Neuronal stem cell (in vitro differentiated cells): ENCODE measurements at regions not wholly inside any gene's neighbourhood (a gene's known extent, or its start where the extent isn't known, plus 50 kb on each side); places are given as distances from the start of the nearest gene placed in this dataset.

Experiments
- DNase-seq: peaks from one replicate; pipeline ENCODE4 v3.0.0-alpha.2; 2013; ENCODE audit warnings: low spot score
- H2AFZ ChIP-seq: one replicate; pipeline ENCODE4 v1.6.1; 2013; ENCODE audit warnings: mild to moderate bottlenecking, low read length, inconsistent platforms
- H2AK5ac ChIP-seq: 2 replicates; pipeline ENCODE4 v1.6.1; 2013; ENCODE audit warnings: low read depth, mild to moderate bottlenecking, inconsistent platforms, low read length, moderate library complexity, mixed read lengths
- H2BK120ac ChIP-seq: 2 replicates; pipeline ENCODE4 v1.6.1; 2013; ENCODE audit warnings: low read depth, mild to moderate bottlenecking, inconsistent platforms, low read length, moderate library complexity, mixed read lengths
- H2BK12ac ChIP-seq: one replicate; pipeline ENCODE4 v1.6.1; 2013; ENCODE audit warnings: low read length, inconsistent platforms
- H2BK15ac ChIP-seq: 2 replicates; pipeline ENCODE4 v1.6.1; 2013; ENCODE audit warnings: mild to moderate bottlenecking, low read length, inconsistent platforms, mixed read lengths
- H2BK5ac ChIP-seq: one replicate; pipeline ENCODE4 v1.6.1; 2013; ENCODE audit warnings: inconsistent platforms, mild to moderate bottlenecking, low read length, moderate library complexity
- H3K14ac ChIP-seq: one replicate; pipeline ENCODE4 v1.6.1; 2013; ENCODE audit warnings: low read length, inconsistent platforms
- H3K18ac ChIP-seq: 2 replicates; pipeline ENCODE4 v1.6.1; 2013; ENCODE audit warnings: low read length, inconsistent platforms
- H3K23ac ChIP-seq: 2 replicates; pipeline ENCODE4 v1.6.1; 2013; ENCODE audit warnings: low read depth, mild to moderate bottlenecking, mixed read lengths, low read length, inconsistent platforms; ENCODE audit not compliant: poor library complexity
- H3K27ac ChIP-seq: replicated peaks from 3 replicates; pipeline ENCODE4 v1.5.1; 2013; ENCODE audit warnings: low read length, inconsistent platforms
- H3K27me3 ChIP-seq, 3 experiments: 2 replicates each; pipeline ENCODE4 v1.6.1; 2013; ENCODE audit warnings: low read length in 3 of 3, mild to moderate bottlenecking in 2 of 3, inconsistent platforms in 1 of 3, low read depth in 1 of 3, mixed read lengths in 1 of 3, moderate library complexity in 1 of 3; ENCODE audit not compliant: control insufficient read depth in 3 of 3, insufficient read depth in 3 of 3
- H3K36me3 ChIP-seq, 2 donors: replicated peaks in 1 of 2; 2 replicates each; pipeline ENCODE4 v1.6.1; 2013; ENCODE audit warnings: low read length in 2 of 2; ENCODE audit not compliant: control insufficient read depth in 2 of 2, insufficient read depth in 2 of 2
- H3K4ac ChIP-seq: 2 replicates; pipeline ENCODE4 v1.6.1; 2013; ENCODE audit warnings: inconsistent platforms, mild to moderate bottlenecking, low read length, moderate library complexity
- H3K4me1 ChIP-seq, 2 donors: 1 replicate in 1 of 2; 2 replicates in 1 of 2; pipeline ENCODE4 v1.6.1; 2013; ENCODE audit warnings: low read length in 2 of 2, low read depth in 1 of 2; ENCODE audit not compliant: control insufficient read depth in 2 of 2, insufficient read depth in 1 of 2
- H3K4me2 ChIP-seq: one replicate; pipeline ENCODE4 v1.6.1; 2013; ENCODE audit warnings: mild to moderate bottlenecking, low read length, inconsistent platforms; ENCODE audit not compliant: insufficient read depth, poor library complexity, severe bottlenecking
- H3K4me3 ChIP-seq, 2 donors: 2 replicates each; pipeline ENCODE4 v1.5.1; 2013; ENCODE audit warnings: low read length in 2 of 2, mild to moderate bottlenecking in 2 of 2, inconsistent platforms in 1 of 2, moderate library complexity in 1 of 2
- H3K79me1 ChIP-seq: one replicate; pipeline ENCODE4 v1.6.1; 2013; ENCODE audit warnings: low read depth, mild to moderate bottlenecking, inconsistent platforms, low read length, moderate library complexity
- H3K9ac ChIP-seq: one replicate; pipeline ENCODE4 v1.6.1; 2013; ENCODE audit warnings: mild to moderate bottlenecking, low read depth, low read length, inconsistent platforms; ENCODE audit not compliant: poor library complexity
- H3K9me3 ChIP-seq, 2 donors: replicated peaks in 1 of 2; 2 replicates each; pipeline versions ENCODE3 to v1.6.1; 2013; ENCODE audit warnings: low read length in 2 of 2, mild to moderate bottlenecking in 2 of 2, inconsistent platforms in 1 of 2, low read depth in 1 of 2, mixed read lengths in 1 of 2, moderate library complexity in 1 of 2; ENCODE audit not compliant: control insufficient read depth in 2 of 2, insufficient read depth in 1 of 2
- H4K8ac ChIP-seq: one replicate; pipeline ENCODE4 v1.6.1; 2013; ENCODE audit warnings: low read depth, mild to moderate bottlenecking, inconsistent platforms, low read length, moderate library complexity
- H4K91ac ChIP-seq: one replicate; pipeline ENCODE4 v1.6.1; 2013; ENCODE audit warnings: low read length, low read depth, mild to moderate bottlenecking, inconsistent platforms; ENCODE audit not compliant: poor library complexity
- WGBS, 2 donors: extraction: QIAGEN DNeasy Blood & Tissue Kit; methylation state at CpG; one replicate each; pipeline ENCODE4 v1.1.7; 2013; ENCODE audit warnings: missing lambda C conversion rate in 2 of 2, mixed read lengths in 1 of 2; ENCODE audit not compliant: insufficient read length in 2 of 2, insufficient replicate concordance in 1 of 2; ENCODE audit errors: extremely low coverage in 2 of 2; 5-methylcytosine and 5-hydroxymethylcytosine counted together

GRCh38 chr15:69553686-69554085 is 101.1 kb downstream of the RPLP1 start:
- Histone ChIP-seq H2BK120ac (no peak overlapping the region), H2AFZ (no peak overlapping the region), H4K8ac (no peak overlapping the region), H3K4me2 (no peak overlapping the region), H3K79me1 (no peaks in the 10 kb centered on the region), H2BK12ac (no peak overlapping the region), H3K23ac (no peak overlapping the region), H3K14ac (no peak overlapping the region), H3K9me3 (peaks cover 0 to 4% of the 10 kb centered on the region in 2 donors), H3K27me3 (peaks cover 0 to 7% (median 0%) of the 10 kb centered on the region in 3 experiments), H3K9ac (no peak overlapping the region), H2AK5ac (no peak overlapping the region), H2BK15ac (no peak overlapping the region), H3K4me3 (no peak overlapping the region), H2BK5ac (no peak overlapping the region), H3K4ac (no peak overlapping the region), H3K4me1 (peaks cover 0 to 6% of the 10 kb centered on the region in 2 donors), H3K36me3 (no peaks in the 10 kb centered on the region), H3K27ac (no peak overlapping the region), H4K91ac (no peak overlapping the region), H3K18ac (no peak overlapping the region)
- DNase-seq, result no peak
- WGBS, 2 donors, result no CpG with 5 or more reads among the region's 4 CpGs

GRCh38 chr15:69554279-69554961 is 101.8 kb downstream of the RPLP1 start:
- Histone ChIP-seq H3K23ac (no peak overlapping the region), H3K4me1 (peaks cover 0 to 6% of the 10 kb centered on the region in 2 donors), H3K4me2 (no peak overlapping the region), H2AFZ (no peak overlapping the region), H3K14ac (no peak overlapping the region), H2BK5ac (no peak overlapping the region), H4K8ac (no peak overlapping the region), H3K4me3 (no peak overlapping the region), H2BK12ac (no peak overlapping the region), H4K91ac (no peak overlapping the region), H2AK5ac (no peak overlapping the region), H3K79me1 (no peaks in the 10 kb centered on the region), H3K27me3 (peaks cover 0 to 7% (median 0%) of the 10 kb centered on the region in 3 experiments), H2BK15ac (no peak overlapping the region), H3K4ac (no peak overlapping the region), H3K36me3 (no peaks in the 10 kb centered on the region), H2BK120ac (no peak overlapping the region), H3K9ac (no peak overlapping the region), H3K9me3 (peaks cover 0 to 4% of the 10 kb centered on the region in 2 donors), H3K27ac (no peak overlapping the region), H3K18ac (no peak overlapping the region)
- WGBS, 2 donors, result no CpG with 5 or more reads among the region's 7 CpGs
- DNase-seq, result no peak

- peaks cover 0 to 4% of the 10 kb centered on the region in 2 donors for H3K9me3 ChIP-seq
- H3K36me3 ChIP-seq, result no peaks in the 10 kb centered on the region
- no CpG with 5 or more reads among the region's 8 CpGs for WGBS, 2 donors
These were observed 102.5 kb downstream of the RPLP1 start for GRCh38 chr15:69555080-69555479.

GRCh38 chr15:69556344-69556743 is 103.7 kb downstream of the RPLP1 start:
- WGBS, 2 donors, result no CpG with 5 or more reads among the region's 1 CpG
- no peak overlapping the region for H3K9ac ChIP-seq

More at GRCh38 chr15:69555080-69555479, 102.5 kb downstream of the RPLP1 start:
- no peak overlapping the region for H2BK120ac ChIP-seq
- H4K8ac ChIP-seq, result no peak overlapping the region
- H3K79me1 ChIP-seq, result no peaks in the 10 kb centered on the region
- peaks cover 0 to 7% (median 0%) of the 10 kb centered on the region in 3 experiments for H3K27me3 ChIP-seq
- H4K91ac ChIP-seq, result no peak overlapping the region
- H2BK12ac ChIP-seq, result no peak overlapping the region
- H3K4ac ChIP-seq, result no peak overlapping the region
- H2BK15ac ChIP-seq, result no peak overlapping the region
- H3K27ac ChIP-seq, result no peak overlapping the region
- H3K4me3 ChIP-seq, result no peak overlapping the region
- H2AFZ ChIP-seq, result no peak overlapping the region
- H3K18ac ChIP-seq, result no peak overlapping the region
- no peak overlapping the region for H2AK5ac ChIP-seq
- DNase-seq, result no peak
- H3K23ac ChIP-seq, result no peak overlapping the region
- H3K4me2 ChIP-seq, result no peak overlapping the region
- H3K14ac ChIP-seq, result no peak overlapping the region
- H3K4me1 ChIP-seq, result peaks cover 0 to 6% of the 10 kb centered on the region in 2 donors
- H3K9ac ChIP-seq, result no peak overlapping the region
- no peak overlapping the region for H2BK5ac ChIP-seq

More at GRCh38 chr15:69556344-69556743, 103.7 kb downstream of the RPLP1 start:
- Histone ChIP-seq H4K91ac (no peak overlapping the region), H3K4ac (no peak overlapping the region), H3K4me3 (no peak overlapping the region), H3K79me1 (no peaks in the 10 kb centered on the region), H3K27me3 (peaks cover 0 to 10% (median 0%) of the 10 kb centered on the region in 3 experiments), H2BK15ac (no peak overlapping the region), H3K9me3 (peaks cover 0 to 4% of the 10 kb centered on the region in 2 donors), H2AK5ac (no peak overlapping the region), H3K4me1 (peaks cover 0 to 8% of the 10 kb centered on the region in 2 donors), H2AFZ (no peak overlapping the region), H3K27ac (no peak overlapping the region), H4K8ac (no peak overlapping the region), H3K14ac (no peak overlapping the region), H3K18ac (no peak overlapping the region), H3K36me3 (no peaks in the 10 kb centered on the region), H2BK120ac (no peak overlapping the region), H2BK12ac (no peak overlapping the region), H3K4me2 (no peak overlapping the region), H2BK5ac (no peak overlapping the region), H3K23ac (no peak overlapping the region)
- DNase-seq, result no peak
